HepG2 (cell line): ENCODE measurements at regions not wholly inside any gene's neighbourhood (a gene's known extent, or its start where the extent isn't known, plus 50 kb on each side); places are given as distances from the start of the nearest gene placed in this dataset.

Source experiments
- CBFB ChIP-seq: sonication (generic); formaldehyde crosslinking; IDR thresholded peaks from 2 replicates; pipeline ENCODE4 v1.4.0; 2020; ENCODE audit warnings: missing genetic modification reagents
- CTCF ChIP-seq: sonication (generic); formaldehyde crosslinking; IDR thresholded peaks from 2 replicates; pipeline ENCODE4 v1.5.0; 2020; ENCODE audit warnings: mild to moderate bottlenecking, missing genetic modification reagents, moderate library complexity
- ESRRA ChIP-seq: sonication (generic); formaldehyde crosslinking; IDR thresholded peaks from 2 replicates; pipeline ENCODE4 v1.5.1; 2020; ENCODE audit warnings: mild to moderate bottlenecking, low read depth, missing genetic modification reagents
- GZF1 ChIP-seq: sonication (generic); formaldehyde crosslinking; IDR thresholded peaks from 2 replicates; pipeline ENCODE4 v1.5.1; 2020; ENCODE audit warnings: mild to moderate bottlenecking, missing genetic modification reagents
- MAX ChIP-seq: IDR thresholded peaks from 2 replicates; pipeline ENCODE4 v1.6.1; 2012; ENCODE audit warnings: inconsistent platforms
- NBN ChIP-seq: fragments of 450-650 bp; conservative IDR thresholded peaks from 2 replicates; pipeline ENCODE4 v1.6.1; 2017
- RELA ChIP-seq: sonication (generic); formaldehyde crosslinking; IDR thresholded peaks from 2 replicates; pipeline ENCODE4 v1.4.0; 2020; ENCODE audit warnings: missing genetic modification reagents
- SNAPC4 ChIP-seq: sonication (generic); formaldehyde crosslinking; IDR thresholded peaks from 2 replicates; pipeline ENCODE4 v1.4.0; 2020; ENCODE audit warnings: mild to moderate bottlenecking, missing genetic modification reagents

GRCh38 chr9:36521148-36521547 lies 51.5 kb upstream of the MELK start:
- TF ChIP-seq NBN, result no peak
- TF ChIP-seq CBFB, result no peak
- TF ChIP-seq SNAPC4 (CRISPR knock-in tag), result no peak
- TF ChIP-seq ESRRA (CRISPR knock-in tag), result no peak
- no peak for TF ChIP-seq CTCF
- TF ChIP-seq MAX, result no peak
- no peak for TF ChIP-seq RELA
- TF ChIP-seq GZF1, result no peak
